ENCODE measurements at regions not wholly inside any gene's neighbourhood (a gene's known extent, or its start where the extent isn't known, plus 50 kb on each side); places are given as distances from the start of the nearest gene placed in this dataset.

- TF ChIP-seq, protein P1, sequence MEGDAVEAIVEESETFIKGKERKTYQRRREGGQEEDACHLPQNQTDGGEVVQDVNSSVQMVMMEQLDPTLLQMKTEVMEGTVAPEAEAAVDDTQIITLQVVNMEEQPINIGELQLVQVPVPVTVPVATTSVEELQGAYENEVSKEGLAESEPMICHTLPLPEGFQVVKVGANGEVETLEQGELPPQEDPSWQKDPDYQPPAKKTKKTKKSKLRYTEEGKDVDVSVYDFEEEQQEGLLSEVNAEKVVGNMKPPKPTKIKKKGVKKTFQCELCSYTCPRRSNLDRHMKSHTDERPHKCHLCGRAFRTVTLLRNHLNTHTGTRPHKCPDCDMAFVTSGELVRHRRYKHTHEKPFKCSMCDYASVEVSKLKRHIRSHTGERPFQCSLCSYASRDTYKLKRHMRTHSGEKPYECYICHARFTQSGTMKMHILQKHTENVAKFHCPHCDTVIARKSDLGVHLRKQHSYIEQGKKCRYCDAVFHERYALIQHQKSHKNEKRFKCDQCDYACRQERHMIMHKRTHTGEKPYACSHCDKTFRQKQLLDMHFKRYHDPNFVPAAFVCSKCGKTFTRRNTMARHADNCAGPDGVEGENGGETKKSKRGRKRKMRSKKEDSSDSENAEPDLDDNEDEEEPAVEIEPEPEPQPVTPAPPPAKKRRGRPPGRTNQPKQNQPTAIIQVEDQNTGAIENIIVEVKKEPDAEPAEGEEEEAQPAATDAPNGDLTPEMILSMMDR (IDR thresholded peaks at IDR 0.05; ENCODE audit: low read depth, low read length), result no peak
- TF ChIP-seq POLR2A (IDR thresholded peaks at IDR 0.05; ENCODE audit: extremely low read depth, insufficient read length) (no peak), MYC (IDR thresholded peaks at IDR 0.05; ENCODE audit: low read depth, low read length) (no peak)
- TF ChIP-seq, protein P2, sequence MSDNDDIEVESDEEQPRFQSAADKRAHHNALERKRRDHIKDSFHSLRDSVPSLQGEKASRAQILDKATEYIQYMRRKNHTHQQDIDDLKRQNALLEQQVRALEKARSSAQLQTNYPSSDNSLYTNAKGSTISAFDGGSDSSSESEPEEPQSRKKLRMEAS (IDR thresholded peaks at IDR 0.05; ENCODE audit: low read depth, low read length), result no peak
Measured at GRCh38 chr6:43982084-43982625, 145.1 kb downstream of the MRPL14 start.

Measured in NB4 (cell line).